Adrenal gland (tissue), 9 donors: ENCODE measurements at regions not wholly inside any gene's neighbourhood (a gene's known extent, or its start where the extent isn't known, plus 50 kb on each side); places are given as distances from the start of the nearest gene placed in this dataset.
"Not testable (repeated sequence)": the region's sequence is repeated elsewhere in the genome, so short reads cannot be mapped to it uniquely, and the experiment has no call there.

Experiments used
- DNase-seq, 7 donors: peaks; one replicate each; pipeline ENCODE4 v3.0.0-alpha.2; 2019 to 2020
- H3K27ac ChIP-seq, 5 donors: fragments of 200-600 bp; sonication (generic) in 4 of 5; 1 replicate in 3 of 5; 2 replicates in 2 of 5; pipeline versions ENCODE4 v1.5.1 to v1.8.0; 2016 to 2020; ENCODE audit warnings: mild to moderate bottlenecking in 1 of 5
- H3K27me3 ChIP-seq: fragments of 200-600 bp; 2 replicates; pipeline ENCODE4 v1.8.0; 2021
- H3K36me3 ChIP-seq, 2 donors: fragments of 200-600 bp; replicated peaks in 1 of 2; 1 replicate in 1 of 2; 2 replicates in 1 of 2; pipeline versions ENCODE4 v1.5.1 to v1.8.0; 2018 to 2022
- H3K4me1 ChIP-seq, 2 donors: fragments of 200-600 bp; replicated peaks in 1 of 2; 1 replicate in 1 of 2; 2 replicates in 1 of 2; pipeline versions ENCODE4 v1.5.1 to v1.8.0; 2018 to 2021
- H3K4me3 ChIP-seq, 4 donors: fragments of 200-600 bp; sonication (generic) in 3 of 4; one replicate each; pipeline ENCODE4 v1.5.1; 2016 to 2018
- H3K9me3 ChIP-seq, 3 donors: fragments of 200-600 bp; sonication (generic) in 1 of 3; replicated peaks in 1 of 3; 1 replicate in 2 of 3; 2 replicates in 1 of 3; pipeline versions ENCODE4 v1.5.1 to v1.8.0; 2016 to 2021
- CTCF ChIP-seq, 6 experiments: fragments of 450-650 bp in 4 of 6; fragments of 200-600 bp in 2 of 6; sonication (generic) in 1 of 6; IDR thresholded peaks; 1 replicate in 5 of 6; 2 replicates in 1 of 6; pipeline versions ENCODE4 v1.5.1 to v1.8.0; 2016 to 2021; ENCODE audit warnings: antibody characterized with exemption in 6 of 6, mild to moderate bottlenecking in 2 of 6, moderate library complexity in 1 of 6
- POLR2A ChIP-seq, 2 donors: fragments of 450-650 bp; IDR thresholded peaks; one replicate each; pipeline ENCODE4 v1.6.1; 2017; ENCODE audit warnings: antibody characterized with exemption in 2 of 2, mild to moderate bottlenecking in 2 of 2, moderate library complexity in 1 of 2
- WGBS, 4 donors: extraction: QIAGEN DNeasy Blood & Tissue Kit in 2 of 4; methylation state at CpG; one replicate each; pipeline versions ENCODE4 v1.1.5 to v1.1.7; 2013 to 2017; 5-methylcytosine and 5-hydroxymethylcytosine counted together
- intact Hi-C, 2 donors: fragments of 100-400 bp; cut with DNase I; formaldehyde crosslinking; loops; one replicate each; pipeline versions ENCODE4 v1.14.1 to v1.15.0; 2022 to 2023
- donor health status: healthy with polysubstance abuse.
- donor health status: Bipolar disorder and iron deficiency.
- donor health status: DM: yes; HTN: yes; CAD: no.
- donor health status: DM: no; HTN: no; CAD: no.
- donor health status: DM: no; HTN: no; CAD: no.

GRCh38 chr2:186424265-186424664, 61.8 kb upstream of the ZC3H15 start:
- H3K4me3 ChIP-seq, result no peak overlapping the region
- no peaks in the 10 kb centered on the region for H3K27me3 ChIP-seq
- H3K4me1 ChIP-seq, result peaks cover 0 to 9% of the 10 kb centered on the region in 2 donors
- no peaks in the 10 kb centered on the region for H3K9me3 ChIP-seq
- no peak for DNase-seq
- no peak overlapping the region for H3K27ac ChIP-seq
- 76 to 81% (median 80%) methylated on average over 2 of the region's 2 CpGs for WGBS, 4 donors
- no peaks in the 10 kb centered on the region for H3K36me3 ChIP-seq
- intact Hi-C loops, result no loop called here
- TF ChIP-seq POLR2A (IDR thresholded peaks at IDR 0.05), result no peak
- TF ChIP-seq CTCF (IDR thresholded peaks at IDR 0.05), result no peak

GRCh38 chr2:186425576-186425975, 60.5 kb upstream of the ZC3H15 start:
- TF ChIP-seq POLR2A (IDR thresholded peaks at IDR 0.05) (no peak), CTCF (IDR thresholded peaks at IDR 0.05) (no peak)
- Histone ChIP-seq H3K27ac (no peak overlapping the region), H3K27me3 (no peaks in the 10 kb centered on the region), H3K4me3 (no peak overlapping the region), H3K36me3 (no peaks in the 10 kb centered on the region), H3K4me1 (peaks cover 0 to 9% of the 10 kb centered on the region in 2 donors), H3K9me3 (no peaks in the 10 kb centered on the region)
- no peak for DNase-seq
- intact Hi-C loops, result no loop called here
- WGBS, 4 donors, result 88 to 97% (median 94%) methylated on average over 1 of the region's 1 CpG

- TF ChIP-seq CTCF (IDR thresholded peaks at IDR 0.05), result no peak
- no peak for TF ChIP-seq POLR2A (IDR thresholded peaks at IDR 0.05)
- Histone ChIP-seq H3K27ac (no peak overlapping the region), H3K9me3 (no peaks in the 10 kb centered on the region), H3K36me3 (no peaks in the 10 kb centered on the region), H3K4me3 (no peak overlapping the region), H3K4me1 (peaks cover 0 to 7% of the 10 kb centered on the region in 2 donors), H3K27me3 (no peaks in the 10 kb centered on the region)
- no peak for DNase-seq
- intact Hi-C loops, result no loop called here
- 87 to 93% (median 92%) methylated on average over 3 of the region's 3 CpGs for WGBS, 4 donors
Observed at GRCh38 chr2:186426153-186427016, 59.7 kb upstream of the ZC3H15 start.

GRCh38 chr2:186427017-186427350, 59.1 kb upstream of the ZC3H15 start:
- H3K36me3 ChIP-seq, DNase-seq, H3K27ac ChIP-seq, H3K27me3 ChIP-seq, H3K4me3 ChIP-seq, intact Hi-C loops, H3K9me3 ChIP-seq, H3K4me1 ChIP-seq: not testable (repeated sequence)
- WGBS, 4 donors, result 80 to 89% (median 85%) methylated on average over 3 of the region's 3 CpGs

GRCh38 chr2:186427970-186428369, 58.1 kb upstream of the ZC3H15 start:
- 86 to 95% (median 91%) methylated on average over 2 of the region's 2 CpGs for WGBS, 4 donors
- no peak for DNase-seq
- no peaks in the 10 kb centered on the region for H3K4me1 ChIP-seq
- intact Hi-C loops, result no loop called here
- H3K36me3 ChIP-seq, result no peaks in the 10 kb centered on the region
- H3K4me3 ChIP-seq, result no peak overlapping the region
- H3K9me3 ChIP-seq, result no peaks in the 10 kb centered on the region
- TF ChIP-seq CTCF (IDR thresholded peaks at IDR 0.05) (no peak), POLR2A (IDR thresholded peaks at IDR 0.05) (no peak)
- H3K27ac ChIP-seq, result no peak overlapping the region
- no peaks in the 10 kb centered on the region for H3K27me3 ChIP-seq
